Karpas-422 (cell line): ENCODE measurements at regions not wholly inside any gene's neighbourhood (a gene's known extent, or its start where the extent isn't known, plus 50 kb on each side); places are given as distances from the start of the nearest gene placed in this dataset.

Source experiments
- DNase-seq: peaks from one replicate; pipeline ENCODE4 v3.0.0-alpha.2; 2015
- H2AFZ ChIP-seq: fragments of 200-600 bp; sonication (generic); 2 replicates; pipeline ENCODE4 v1.6.1; 2014; ENCODE audit warnings: antibody characterized with exemption, low read length, mixed read lengths
- H3K27ac ChIP-seq: fragments of 200-600 bp; sonication (generic); 2 replicates; pipeline ENCODE4 v1.5.1; 2014; ENCODE audit warnings: mild to moderate bottlenecking, low read length, moderate library complexity
- H3K27me3 ChIP-seq: fragments of 200-600 bp; sonication (generic); 2 replicates; pipeline ENCODE4 v1.6.1; 2014; ENCODE audit warnings: low read length, mixed read lengths
- H3K36me3 ChIP-seq: fragments of 200-600 bp; sonication (generic); 2 replicates; pipeline ENCODE4 v1.6.1; 2014; ENCODE audit warnings: low read length, mixed read lengths; ENCODE audit not compliant: insufficient read depth
- H3K4me1 ChIP-seq: fragments of 200-600 bp; sonication (generic); 2 replicates; pipeline ENCODE4 v1.6.1; 2014; ENCODE audit warnings: mild to moderate bottlenecking, low read length, mixed read lengths
- H3K4me2 ChIP-seq: fragments of 200-600 bp; sonication (generic); 2 replicates; pipeline ENCODE4 v1.6.1; 2014; ENCODE audit warnings: low read length, low read depth, mild to moderate bottlenecking; ENCODE audit not compliant: poor library complexity, severe bottlenecking
- H3K4me3 ChIP-seq: fragments of 200-600 bp; sonication (generic); 2 replicates; pipeline ENCODE4 v1.5.1; 2014; ENCODE audit warnings: mild to moderate bottlenecking, antibody characterized with exemption, low read length, mixed read lengths
- H3K79me2 ChIP-seq: fragments of 200-600 bp; sonication (generic); 2 replicates; pipeline ENCODE4 v1.6.1; 2014; ENCODE audit warnings: mild to moderate bottlenecking, low read length, mixed read lengths
- H3K9ac ChIP-seq: fragments of 200-600 bp; sonication (generic); 2 replicates; pipeline ENCODE4 v1.6.0; 2014; ENCODE audit warnings: low read length
- H3K9me2 ChIP-seq: fragments of 200-600 bp; sonication (generic), shearing (Covaris generic); replicated peaks from 2 replicates; pipeline ENCODE4 v1.6.0; 2014; ENCODE audit warnings: mild to moderate bottlenecking, low read length, moderate library complexity; ENCODE audit not compliant: insufficient read depth
- H3K9me3 ChIP-seq: fragments of 300-700, 200-600 bp; sonication (generic); 2 replicates; pipeline ENCODE4 v1.6.1; 2014; ENCODE audit warnings: low read length, mixed read lengths
- H4K20me1 ChIP-seq: fragments of 200-600 bp; sonication (generic); 2 replicates; pipeline ENCODE4 v1.6.1; 2014; ENCODE audit warnings: mild to moderate bottlenecking, antibody characterized with exemption, low read length, low read depth; ENCODE audit not compliant: insufficient read depth

DNA sequence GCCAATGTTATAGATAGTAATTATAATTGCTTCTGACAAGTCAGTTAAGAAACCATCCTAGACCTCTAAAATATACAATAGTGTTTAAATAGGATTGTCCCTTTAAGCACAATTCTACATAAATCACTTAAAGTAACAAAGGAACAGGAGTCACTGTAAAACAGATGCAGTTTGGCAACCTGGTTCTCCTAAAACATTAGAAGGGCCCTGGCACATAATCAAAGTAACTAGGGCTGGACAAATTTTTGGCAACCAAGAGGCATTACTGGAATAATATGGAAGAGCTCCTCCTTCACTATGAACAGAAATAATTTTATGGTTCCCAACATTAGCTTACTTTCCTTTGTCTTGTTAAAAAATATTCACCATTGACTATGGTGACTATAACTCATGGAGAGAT lies 75.0 kb upstream of the CCDC160 start:
- Histone ChIP-seq H3K36me3 (no peaks in the 10 kb centered on the region), H3K9me3 (no peaks in the 10 kb centered on the region), H4K20me1 (no peaks in the 10 kb centered on the region), H3K9me2 (no peaks in the 10 kb centered on the region), H2AFZ (no peak overlapping the region), H3K9ac (no peak overlapping the region), H3K4me2 (peak overlapping the region; percentile 27), H3K4me3 (no peak overlapping the region), H3K27me3 (no peaks in the 10 kb centered on the region), H3K79me2 (no peaks in the 10 kb centered on the region), H3K4me1 (peaks cover 26% of the 10 kb centered on the region), H3K27ac (no peak overlapping the region)
- DNase-seq, result no peak

GRCh38 chrX:134163836-134164235 lies 73.1 kb upstream of the CCDC160 start:
- Histone ChIP-seq H3K27me3 (no peaks in the 10 kb centered on the region), H3K9me3 (no peaks in the 10 kb centered on the region), H2AFZ (no peak overlapping the region), H3K4me3 (no peak overlapping the region), H3K9ac (no peak overlapping the region), H3K27ac (no peak overlapping the region), H3K4me1 (peaks cover 21% of the 10 kb centered on the region), H3K79me2 (no peaks in the 10 kb centered on the region), H3K9me2 (no peaks in the 10 kb centered on the region), H3K36me3 (no peaks in the 10 kb centered on the region), H3K4me2 (no peak overlapping the region), H4K20me1 (no peaks in the 10 kb centered on the region)
- no peak for DNase-seq

DNA sequence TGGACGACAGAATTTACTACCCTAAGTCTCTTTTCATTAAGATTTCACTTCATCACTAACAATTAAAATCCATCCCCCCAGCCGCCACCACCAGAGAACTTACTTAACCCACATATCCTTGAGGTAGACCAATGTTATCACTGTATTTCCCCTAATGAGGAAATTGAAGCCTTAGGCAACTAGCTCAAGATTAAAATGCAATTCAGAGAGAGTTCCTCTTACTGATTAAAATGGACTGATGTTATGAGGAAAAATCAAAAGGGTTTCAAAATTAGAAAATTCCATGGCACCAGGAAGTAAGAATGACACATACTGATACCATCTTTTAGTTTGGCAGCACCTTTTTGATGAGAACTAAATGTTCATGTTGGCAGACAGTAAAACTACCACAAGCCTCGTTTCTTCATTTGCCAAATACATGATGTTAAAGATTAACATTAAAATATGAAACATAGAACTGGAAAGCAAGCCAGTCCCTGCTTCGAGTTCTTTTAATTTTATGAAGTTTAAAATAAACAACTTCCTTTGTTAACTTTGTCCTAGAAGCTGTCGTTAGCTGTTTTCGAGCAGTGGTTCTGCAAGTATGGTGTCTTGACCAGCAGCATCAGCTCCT lies 69.3 kb upstream of the CCDC160 start:
- Histone ChIP-seq H3K4me3 (no peak overlapping the region), H3K27me3 (no peaks in the 10 kb centered on the region), H3K4me2 (no peak overlapping the region), H3K27ac (no peak overlapping the region), H3K9ac (no peak overlapping the region), H4K20me1 (no peaks in the 10 kb centered on the region), H3K36me3 (no peaks in the 10 kb centered on the region), H3K4me1 (no peaks in the 10 kb centered on the region), H3K9me2 (no peaks in the 10 kb centered on the region), H3K79me2 (no peaks in the 10 kb centered on the region), H3K9me3 (no peaks in the 10 kb centered on the region), H2AFZ (no peak overlapping the region)
- DNase-seq, result no peak

GRCh38 chrX:134171661-134172587 lies 65.1 kb upstream of the CCDC160 start:
- no peak for DNase-seq
- Histone ChIP-seq H3K27ac (no peak overlapping the region), H3K9me2 (no peaks in the 10 kb centered on the region), H4K20me1 (no peaks in the 10 kb centered on the region), H3K9me3 (no peaks in the 10 kb centered on the region), H3K4me3 (no peak overlapping the region), H3K36me3 (no peaks in the 10 kb centered on the region), H3K9ac (no peak overlapping the region), H3K4me2 (no peak overlapping the region), H3K4me1 (no peaks in the 10 kb centered on the region), H3K79me2 (no peaks in the 10 kb centered on the region), H3K27me3 (no peaks in the 10 kb centered on the region), H2AFZ (no peak overlapping the region)

DNA sequence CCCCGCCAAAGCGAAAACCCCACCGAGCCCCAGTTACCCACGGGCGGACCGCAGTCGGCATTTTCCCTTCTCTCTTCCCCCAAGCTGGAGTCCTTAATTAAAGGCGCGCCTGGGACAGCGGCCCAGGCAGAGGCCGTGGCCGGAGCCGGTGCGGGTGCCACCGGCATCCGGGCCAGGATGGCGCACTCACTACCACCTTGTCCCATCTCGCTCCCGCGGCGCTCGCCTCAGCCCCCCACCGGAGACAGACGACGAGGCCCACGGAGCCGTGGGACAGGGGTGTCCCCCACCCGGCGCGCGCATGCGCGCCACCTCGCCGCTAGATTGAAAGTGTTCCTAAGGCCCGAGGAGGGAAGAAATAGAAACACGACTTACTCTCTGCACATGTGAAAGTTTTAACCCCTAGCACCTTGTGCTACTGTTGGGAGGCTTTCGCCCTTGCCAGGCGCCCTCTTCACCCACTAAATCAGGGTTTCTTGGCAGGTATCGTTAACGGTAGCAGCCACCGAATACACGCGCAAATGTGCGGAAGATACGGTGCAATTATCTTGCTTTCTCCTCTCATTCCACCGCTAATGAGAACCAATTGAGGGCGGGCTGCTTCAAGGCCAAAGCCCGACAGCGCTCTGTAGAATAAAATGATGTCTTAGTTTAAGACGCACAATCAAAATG lies 64.3 kb upstream of the CCDC160 start:
- Histone ChIP-seq H2AFZ (no peak overlapping the region), H3K36me3 (no peaks in the 10 kb centered on the region), H3K9ac (no peak overlapping the region), H3K9me3 (no peaks in the 10 kb centered on the region), H3K27me3 (no peaks in the 10 kb centered on the region), H4K20me1 (no peaks in the 10 kb centered on the region), H3K79me2 (no peaks in the 10 kb centered on the region), H3K4me3 (peak overlapping the region; percentile 30; the same call in 1 of the 2 replicates), H3K27ac (no peak overlapping the region), H3K4me2 (no peak overlapping the region), H3K4me1 (no peaks in the 10 kb centered on the region), H3K9me2 (no peaks in the 10 kb centered on the region)
- no peak for DNase-seq

GRCh38 chrX:134173541-134174272 lies 63.3 kb upstream of the CCDC160 start:
- H3K79me2 ChIP-seq, result no peaks in the 10 kb centered on the region
- no peaks in the 10 kb centered on the region for H3K9me3 ChIP-seq
- H3K36me3 ChIP-seq, result no peaks in the 10 kb centered on the region
- peak overlapping the region; percentile 47 for H3K9ac ChIP-seq
- H3K27ac ChIP-seq, result no peak overlapping the region
- peak overlapping the region; percentile 51 for H3K4me3 ChIP-seq
- no peaks in the 10 kb centered on the region for H3K27me3 ChIP-seq
- H3K4me1 ChIP-seq, result no peaks in the 10 kb centered on the region
- H2AFZ ChIP-seq, result peak overlapping the region; percentile 65; the same call in 1 of the 2 replicates
- no peaks in the 10 kb centered on the region for H3K9me2 ChIP-seq
- peak overlapping the region; percentile 53 for H3K4me2 ChIP-seq
- no peaks in the 10 kb centered on the region for H4K20me1 ChIP-seq
- DNase-seq, result peak; percentile 42

DNA sequence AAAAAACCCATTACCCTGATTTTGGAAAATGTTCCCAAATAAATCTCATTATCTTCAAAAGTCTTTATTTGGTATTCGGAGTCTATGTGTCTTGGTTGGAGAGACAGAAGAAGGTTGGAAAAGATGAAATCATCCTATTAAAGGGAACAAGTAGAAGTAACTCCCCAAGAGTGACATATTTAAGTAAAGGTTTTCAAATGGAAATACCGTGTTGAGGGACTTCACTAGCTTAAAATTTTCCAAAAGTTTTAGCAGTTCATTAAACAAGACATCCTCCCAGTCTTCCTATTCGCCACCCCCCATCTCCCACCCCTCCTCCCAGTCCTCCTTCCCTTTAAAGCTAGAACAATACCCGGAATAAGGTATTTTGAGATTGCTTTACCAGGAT lies 62.7 kb upstream of the CCDC160 start:
- H4K20me1 ChIP-seq, result no peaks in the 10 kb centered on the region
- H3K79me2 ChIP-seq, result no peaks in the 10 kb centered on the region
- no peaks in the 10 kb centered on the region for H3K4me1 ChIP-seq
- H3K27ac ChIP-seq, result no peak overlapping the region
- no peak overlapping the region for H3K9ac ChIP-seq
- no peaks in the 10 kb centered on the region for H3K9me2 ChIP-seq
- H3K27me3 ChIP-seq, result no peaks in the 10 kb centered on the region
- no peak overlapping the region; the same call in 1 of the 2 replicates for H2AFZ ChIP-seq
- H3K4me2 ChIP-seq, result peak overlapping the region; percentile 53
- DNase-seq, result no peak
- no peaks in the 10 kb centered on the region for H3K9me3 ChIP-seq
- peak overlapping the region; percentile 51; the same call in 1 of the 2 replicates for H3K4me3 ChIP-seq
- no peaks in the 10 kb centered on the region for H3K36me3 ChIP-seq
